ENCODE measurements at regions not wholly inside any gene's neighbourhood (a gene's known extent, or its start where the extent isn't known, plus 50 kb on each side); places are given as distances from the start of the nearest gene placed in this dataset.

GRCh38 chr21:27722095-27722494 lies 755.2 kb upstream of the ADAMTS5 start:
- TF ChIP-seq CTCF (IDR thresholded peaks at IDR 0.05; ENCODE audit: unreplicated experiment), result no peak
- H3K27ac Mint-ChIP-seq (ENCODE audit: low read depth, unreplicated experiment), result peak overlapping the region; percentile 36
- no peaks in the 10 kb centered on the region for H3K36me3 Mint-ChIP-seq (ENCODE audit: insufficient read depth, unreplicated experiment)
- no peaks in the 10 kb centered on the region for H3K27me3 Mint-ChIP-seq (ENCODE audit: insufficient read depth, unreplicated experiment)
- no peaks in the 10 kb centered on the region for H3K9me3 Mint-ChIP-seq (ENCODE audit: unreplicated experiment)
- intact Hi-C loops (cut with micrococcal nuclease), result no loop called here
- no TSS peak for BruUV-seq (replicated peaks)
- CTCF ChIA-PET, result interaction anchor here (0.6 to 3.4 kb wide), 4 partner anchors 21 to 1023 kb away, joined by 3 to 16 read pairs (median 4); no protein-coding TSS in a partner anchor
- POLR2A ChIA-PET, result interaction anchor here (0.6 to 1.3 kb wide), 3 partner anchors 20 to 1023 kb away, joined by 3 to 8 read pairs (median 3); no protein-coding TSS in a partner anchor
- H3K4me1 Mint-ChIP-seq (ENCODE audit: insufficient read depth, unreplicated experiment), result peaks cover 11% of the 10 kb centered on the region
- no peak for DNase-seq (ENCODE audit: unreplicated experiment)
- H3K4me3 Mint-ChIP-seq (ENCODE audit: unreplicated experiment), result no peak overlapping the region

- ChIA-PET POLR2A (interaction anchor here (0.6 to 1.3 kb wide), 4 partner anchors 21 to 1023 kb away, joined by 3 to 8 read pairs (median 3); no protein-coding TSS in a partner anchor), CTCF (interaction anchor here (1.2 to 3.4 kb wide), 3 partner anchors 21 to 1024 kb away, joined by 3 to 16 read pairs (median 5); no protein-coding TSS in a partner anchor)
- no peak overlapping the region for H3K4me3 Mint-ChIP-seq (ENCODE audit: unreplicated experiment)
Measured at GRCh38 chr21:27721675-27722074, 754.8 kb upstream of the ADAMTS5 start.

GRCh38 chr21:27719226-27719625 lies 752.3 kb upstream of the ADAMTS5 start:
- no peaks in the 10 kb centered on the region for H3K36me3 Mint-ChIP-seq (ENCODE audit: insufficient read depth, unreplicated experiment)
- H3K27me3 Mint-ChIP-seq (ENCODE audit: insufficient read depth, unreplicated experiment), result no peaks in the 10 kb centered on the region
- no peak overlapping the region for H3K4me3 Mint-ChIP-seq (ENCODE audit: unreplicated experiment)
- CTCF ChIA-PET, result interaction anchor here (0.7 to 1.8 kb wide), 4 partner anchors 84 to 1027 kb away, joined by 3 to 7 read pairs (median 4); no protein-coding TSS in a partner anchor
- BruUV-seq (replicated peaks), result no TSS peak
- H3K27ac Mint-ChIP-seq (ENCODE audit: low read depth, unreplicated experiment), result no peak overlapping the region
- H3K9me3 Mint-ChIP-seq (ENCODE audit: unreplicated experiment), result no peaks in the 10 kb centered on the region
- no peak for TF ChIP-seq CTCF (IDR thresholded peaks at IDR 0.05; ENCODE audit: unreplicated experiment)
- DNase-seq (ENCODE audit: unreplicated experiment), result no peak
- peaks cover 11% of the 10 kb centered on the region for H3K4me1 Mint-ChIP-seq (ENCODE audit: insufficient read depth, unreplicated experiment)
- POLR2A ChIA-PET, result no interaction called here
- intact Hi-C loops (cut with micrococcal nuclease), result loop anchor here (5.0 kb wide), 1 partner anchor 618 kb away; no protein-coding TSS in a partner anchor

More at GRCh38 chr21:27721675-27722074, 754.8 kb upstream of the ADAMTS5 start:
- H3K36me3 Mint-ChIP-seq (ENCODE audit: insufficient read depth, unreplicated experiment), result no peaks in the 10 kb centered on the region
- intact Hi-C loops (cut with micrococcal nuclease), result no loop called here
- no peak for DNase-seq (ENCODE audit: unreplicated experiment)
- H3K27me3 Mint-ChIP-seq (ENCODE audit: insufficient read depth, unreplicated experiment), result no peaks in the 10 kb centered on the region
- peaks cover 11% of the 10 kb centered on the region for H3K4me1 Mint-ChIP-seq (ENCODE audit: insufficient read depth, unreplicated experiment)
- no peaks in the 10 kb centered on the region for H3K9me3 Mint-ChIP-seq (ENCODE audit: unreplicated experiment)
- no TSS peak for BruUV-seq (replicated peaks)
- H3K27ac Mint-ChIP-seq (ENCODE audit: low read depth, unreplicated experiment), result peak overlapping the region; percentile 36
- TF ChIP-seq CTCF (IDR thresholded peaks at IDR 0.05; ENCODE audit: unreplicated experiment), result no peak

- intact Hi-C loops (cut with micrococcal nuclease), result loop anchor here (5.0 kb wide), 1 partner anchor 622 kb away; no protein-coding TSS in a partner anchor
- no peak for DNase-seq (ENCODE audit: unreplicated experiment)
- Mint-ChIP-seq H3K36me3 (ENCODE audit: insufficient read depth, unreplicated experiment) (no peaks in the 10 kb centered on the region), H3K4me3 (ENCODE audit: unreplicated experiment) (no peak overlapping the region), H3K27me3 (ENCODE audit: insufficient read depth, unreplicated experiment) (no peaks in the 10 kb centered on the region), H3K4me1 (ENCODE audit: insufficient read depth, unreplicated experiment) (peaks cover 10% of the 10 kb centered on the region), H3K9me3 (ENCODE audit: unreplicated experiment) (no peaks in the 10 kb centered on the region), H3K27ac (ENCODE audit: low read depth, unreplicated experiment) (no peak overlapping the region)
- POLR2A ChIA-PET, result no interaction called here
- no TSS peak for BruUV-seq (replicated peaks)
- no peak for TF ChIP-seq CTCF (IDR thresholded peaks at IDR 0.05; ENCODE audit: unreplicated experiment)
- CTCF ChIA-PET, result interaction anchor here (0.6 to 1.0 kb wide), 3 partner anchors 40 to 621 kb away, joined by 3 to 4 read pairs (median 4); no protein-coding TSS in a partner anchor
Measured at GRCh38 chr21:27715131-27715530, 748.2 kb upstream of the ADAMTS5 start.

Data from MCF 10A (cell line).